ENCODE measurements at regions not wholly inside any gene's neighbourhood (a gene's known extent, or its start where the extent isn't known, plus 50 kb on each side); places are given as distances from the start of the nearest gene placed in this dataset.

DNA sequence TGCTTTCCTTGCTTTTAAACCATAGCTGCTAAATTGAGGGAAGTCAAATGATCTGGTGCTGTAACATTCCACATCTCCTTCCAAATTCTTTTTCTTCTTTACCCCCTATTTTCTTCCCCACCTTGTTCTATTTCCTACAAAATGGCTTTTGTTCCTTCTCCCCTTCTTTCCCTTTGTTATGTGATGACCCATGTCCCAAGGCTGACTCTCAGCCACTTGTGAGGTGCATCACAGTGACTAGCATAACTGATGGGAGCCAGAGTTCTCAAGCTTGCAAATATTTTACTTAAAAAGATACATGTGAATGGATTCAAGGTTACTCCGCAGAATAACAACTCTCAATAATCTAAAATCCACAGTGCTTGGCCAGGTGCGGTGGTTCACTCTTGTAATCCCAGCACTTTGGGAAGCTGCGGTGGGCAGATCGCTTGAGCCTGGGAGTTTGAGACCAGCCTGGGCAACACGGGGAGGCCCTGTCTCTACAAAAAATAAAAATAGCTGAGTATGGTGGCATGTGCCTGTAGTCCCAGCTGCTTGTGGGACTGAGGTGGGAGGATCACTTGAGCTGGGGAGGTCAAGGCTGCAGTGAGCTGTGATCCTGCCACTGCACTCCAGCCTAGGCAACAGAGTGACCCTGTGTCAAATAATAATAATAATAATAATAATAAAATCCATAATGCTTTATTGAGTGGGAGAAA, 100.1 kb upstream of the CERS6 start:
- H3K4me3 ChIP-seq (ENCODE audit: low read length) = no peak overlapping the region
- DNase-seq (ENCODE audit: low read depth) = no peak
- no peak for TF ChIP-seq CTCF (IDR thresholded peaks at IDR 0.05; ENCODE audit: insufficient read depth, low read depth, low read length, missing control alignments)

DNA sequence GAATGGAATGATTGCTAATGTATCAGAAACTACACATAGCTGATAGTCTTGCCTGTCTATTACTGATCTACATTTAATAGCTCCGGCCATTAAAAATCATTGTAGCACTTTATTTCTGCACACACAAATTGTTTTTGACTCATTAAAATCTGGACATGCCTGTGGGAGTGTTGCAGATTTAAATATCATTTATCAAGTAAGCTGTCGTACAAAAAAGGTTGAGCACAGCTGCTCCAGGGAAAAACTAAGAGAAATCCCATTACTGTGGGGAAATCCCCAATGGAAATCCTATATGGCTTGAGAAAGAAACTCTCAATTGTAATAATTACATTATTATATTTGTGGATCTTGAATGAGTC, 99.6 kb upstream of the CERS6 start:
- no peak overlapping the region for H3K4me3 ChIP-seq (ENCODE audit: low read length)
- DNase-seq (ENCODE audit: low read depth) = no peak
- TF ChIP-seq CTCF (IDR thresholded peaks at IDR 0.05; ENCODE audit: insufficient read depth, low read depth, low read length, missing control alignments) = no peak

GRCh38 chr2:168357797-168358472, 98.1 kb upstream of the CERS6 start:
- no peak for TF ChIP-seq CTCF (IDR thresholded peaks at IDR 0.05; ENCODE audit: insufficient read depth, low read depth, low read length, missing control alignments)
- no peak overlapping the region for H3K4me3 ChIP-seq (ENCODE audit: low read length)

DNA sequence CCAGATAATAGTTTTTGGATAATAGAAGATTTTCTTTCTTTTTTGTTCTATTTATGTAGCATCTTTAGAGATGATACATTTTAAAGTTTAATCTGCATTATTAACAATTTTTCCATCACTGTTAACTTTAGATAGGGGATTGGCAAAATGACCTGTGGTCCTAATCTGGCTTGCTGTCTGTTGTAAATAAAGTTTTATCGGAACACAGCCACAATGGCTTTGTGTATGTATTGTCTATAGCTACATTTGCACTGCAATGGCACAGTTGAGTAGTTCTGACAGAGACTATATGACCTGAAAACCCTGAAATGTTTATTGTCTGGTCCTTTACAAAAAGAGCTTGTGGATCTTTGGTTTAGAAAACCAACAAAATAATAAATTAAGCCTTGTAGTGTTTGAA, 97.0 kb upstream of the CERS6 start:
- H3K4me3 ChIP-seq (ENCODE audit: low read length) = no peak overlapping the region
- no peak for TF ChIP-seq CTCF (IDR thresholded peaks at IDR 0.05; ENCODE audit: insufficient read depth, low read depth, low read length, missing control alignments)
- no peak for DNase-seq (ENCODE audit: low read depth)

More at GRCh38 chr2:168357797-168358472, 98.1 kb upstream of the CERS6 start:
- DNase-seq (ENCODE audit: low read depth) = no peak

GRCh38 chr2:168363347-168364092, 92.6 kb upstream of the CERS6 start:
- TF ChIP-seq CTCF (IDR thresholded peaks at IDR 0.05; ENCODE audit: insufficient read depth, low read depth, low read length, missing control alignments) = no peak
- no peak overlapping the region for H3K4me3 ChIP-seq (ENCODE audit: low read length)
- no peak for DNase-seq (ENCODE audit: low read depth)

- no peak for DNase-seq (ENCODE audit: low read depth)
- no peak overlapping the region for H3K4me3 ChIP-seq (ENCODE audit: low read length)
- no peak for TF ChIP-seq CTCF (IDR thresholded peaks at IDR 0.05; ENCODE audit: insufficient read depth, low read depth, low read length, missing control alignments)
These were observed 90.9 kb upstream of the CERS6 start for GRCh38 chr2:168365094-168365621.
